VCaP (cell line): ENCODE measurements at regions not wholly inside any gene's neighbourhood (a gene's known extent, or its start where the extent isn't known, plus 50 kb on each side); places are given as distances from the start of the nearest gene placed in this dataset.

Experiments used
- H3K27ac ChIP-seq: fragments of 450-650 bp; 2 replicates; pipeline ENCODE4 v1.5.1; 2017
- TF ChIP-seq, protein P1 (sequence below): fragments of 450-650 bp; conservative IDR thresholded peaks from 2 replicates; pipeline ENCODE4 v1.5.1; 2017; ENCODE audit warnings: mild to moderate bottlenecking, moderate library complexity

DNA sequence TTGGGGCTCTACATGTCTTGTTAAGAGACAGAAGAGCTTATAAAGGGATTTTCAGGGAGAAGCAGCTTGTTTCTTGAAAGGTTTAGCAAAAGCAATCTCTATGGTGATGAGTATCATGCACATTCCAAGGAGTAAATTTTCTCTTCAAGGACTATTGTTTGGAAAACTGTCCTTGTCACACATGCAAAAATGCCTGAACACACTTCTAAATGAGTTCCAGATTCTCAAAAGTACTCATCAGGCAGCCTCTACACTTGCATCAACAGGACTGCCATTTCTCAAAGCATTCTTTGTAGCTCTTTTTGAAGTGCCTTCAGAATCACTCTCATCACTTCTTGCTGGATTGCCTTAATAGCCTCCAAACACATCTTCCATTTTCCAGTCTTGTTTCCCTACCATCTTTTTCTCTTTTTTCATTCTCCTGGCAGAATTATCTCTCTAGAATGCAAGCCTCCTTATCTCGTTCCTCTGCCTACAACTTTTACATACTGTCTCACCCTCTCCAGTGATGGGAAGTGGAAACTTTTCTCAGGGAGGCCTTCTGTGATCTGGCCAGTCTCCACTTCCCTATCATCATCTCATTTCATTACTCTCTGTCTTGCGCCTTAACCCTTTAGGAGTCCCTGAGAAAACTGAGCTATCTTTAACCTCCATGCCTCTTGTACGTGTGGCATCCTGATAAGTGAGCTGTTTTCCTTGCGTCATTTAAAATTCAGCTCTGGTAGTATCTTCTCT is 631.5 kb upstream of the TLE4 start:
- TF ChIP-seq, protein P1, sequence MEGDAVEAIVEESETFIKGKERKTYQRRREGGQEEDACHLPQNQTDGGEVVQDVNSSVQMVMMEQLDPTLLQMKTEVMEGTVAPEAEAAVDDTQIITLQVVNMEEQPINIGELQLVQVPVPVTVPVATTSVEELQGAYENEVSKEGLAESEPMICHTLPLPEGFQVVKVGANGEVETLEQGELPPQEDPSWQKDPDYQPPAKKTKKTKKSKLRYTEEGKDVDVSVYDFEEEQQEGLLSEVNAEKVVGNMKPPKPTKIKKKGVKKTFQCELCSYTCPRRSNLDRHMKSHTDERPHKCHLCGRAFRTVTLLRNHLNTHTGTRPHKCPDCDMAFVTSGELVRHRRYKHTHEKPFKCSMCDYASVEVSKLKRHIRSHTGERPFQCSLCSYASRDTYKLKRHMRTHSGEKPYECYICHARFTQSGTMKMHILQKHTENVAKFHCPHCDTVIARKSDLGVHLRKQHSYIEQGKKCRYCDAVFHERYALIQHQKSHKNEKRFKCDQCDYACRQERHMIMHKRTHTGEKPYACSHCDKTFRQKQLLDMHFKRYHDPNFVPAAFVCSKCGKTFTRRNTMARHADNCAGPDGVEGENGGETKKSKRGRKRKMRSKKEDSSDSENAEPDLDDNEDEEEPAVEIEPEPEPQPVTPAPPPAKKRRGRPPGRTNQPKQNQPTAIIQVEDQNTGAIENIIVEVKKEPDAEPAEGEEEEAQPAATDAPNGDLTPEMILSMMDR, result no peak
- H3K27ac ChIP-seq, result no peak overlapping the region

DNA sequence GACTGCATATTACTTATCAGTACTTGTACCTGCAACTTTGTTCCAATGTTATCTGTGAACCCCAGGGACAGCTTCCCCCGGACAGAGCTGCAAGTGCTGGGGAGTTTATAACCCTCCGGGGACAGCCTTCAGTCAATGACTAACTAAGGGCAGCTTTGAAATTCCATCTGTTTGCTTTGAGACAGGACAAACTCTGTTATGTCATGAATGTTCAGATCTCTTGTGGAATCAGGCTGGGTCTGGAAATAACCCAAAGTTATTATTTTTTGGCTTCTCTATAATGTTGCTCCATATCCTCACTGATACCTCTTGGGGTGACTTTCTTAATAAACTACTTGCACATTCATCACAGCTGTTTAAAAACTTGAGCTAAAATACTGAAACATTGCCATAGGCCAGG is 617.5 kb upstream of the TLE4 start:
- TF ChIP-seq, protein P1, result no peak
- H3K27ac ChIP-seq, result no peak overlapping the region

DNA sequence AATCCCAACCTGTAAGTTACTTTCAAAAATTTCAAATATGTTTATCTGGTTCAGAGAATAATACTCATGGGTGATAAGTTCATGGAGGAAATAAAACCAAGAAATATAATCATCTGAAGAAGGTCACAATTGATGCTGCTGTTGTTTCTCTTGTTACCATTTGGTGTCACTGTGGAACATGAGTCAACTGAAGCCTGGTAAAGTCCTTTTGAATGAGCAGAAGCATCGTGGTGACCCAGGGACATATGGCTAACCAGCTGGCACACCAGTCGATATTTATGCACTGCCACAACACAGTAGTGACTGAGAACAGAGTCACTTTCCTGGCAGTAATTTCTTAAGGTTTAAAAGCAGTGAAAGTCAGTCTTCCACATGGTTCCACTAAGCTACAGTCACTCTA is 612.9 kb upstream of the TLE4 start:
- H3K27ac ChIP-seq, result no peak overlapping the region

DNA sequence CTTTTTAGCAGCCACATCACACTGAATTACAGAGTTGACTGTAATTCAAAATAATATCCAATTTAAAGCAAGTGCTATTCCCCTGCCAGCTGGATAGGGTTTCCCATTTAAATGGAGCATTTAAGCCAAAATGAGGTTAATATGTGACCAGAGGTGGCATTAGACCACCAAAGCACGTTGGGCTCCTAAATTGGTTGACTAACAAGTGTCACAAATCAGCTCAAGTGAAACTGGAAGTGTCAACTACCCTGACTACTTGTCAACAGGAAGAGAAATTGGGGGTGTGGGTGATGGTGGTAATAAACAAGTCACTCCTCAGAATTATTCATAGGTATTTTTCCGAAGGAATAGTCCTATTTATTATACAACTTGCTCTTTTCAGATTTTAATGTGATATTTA is 609.6 kb upstream of the TLE4 start:
- no peak overlapping the region for H3K27ac ChIP-seq
- TF ChIP-seq, protein P1, result no peak

More for the DNA sequence above, 612.9 kb upstream of the TLE4 start:
- TF ChIP-seq, protein P1, result no peak; the same call in 1 of the 2 replicates

DNA sequence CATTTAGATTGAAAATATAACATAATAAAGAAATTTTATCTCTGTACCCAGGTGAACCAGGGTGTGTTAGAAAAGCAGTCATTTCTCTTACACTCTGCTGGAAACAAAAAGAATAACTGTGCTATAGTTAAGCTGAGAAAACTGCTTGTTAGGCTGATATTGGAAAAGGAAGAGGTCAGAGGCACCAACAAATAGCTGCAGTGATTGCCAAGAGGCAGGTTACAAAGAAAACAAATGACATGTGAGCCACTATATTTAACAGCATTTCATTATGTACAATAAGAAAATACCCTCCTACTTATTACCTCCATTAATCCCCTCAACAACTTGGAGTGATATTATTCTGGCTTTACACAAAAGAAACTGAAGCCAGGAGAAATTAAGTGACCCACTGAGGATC is 607.9 kb upstream of the TLE4 start:
- no peak overlapping the region for H3K27ac ChIP-seq
- TF ChIP-seq, protein P1, result no peak

DNA sequence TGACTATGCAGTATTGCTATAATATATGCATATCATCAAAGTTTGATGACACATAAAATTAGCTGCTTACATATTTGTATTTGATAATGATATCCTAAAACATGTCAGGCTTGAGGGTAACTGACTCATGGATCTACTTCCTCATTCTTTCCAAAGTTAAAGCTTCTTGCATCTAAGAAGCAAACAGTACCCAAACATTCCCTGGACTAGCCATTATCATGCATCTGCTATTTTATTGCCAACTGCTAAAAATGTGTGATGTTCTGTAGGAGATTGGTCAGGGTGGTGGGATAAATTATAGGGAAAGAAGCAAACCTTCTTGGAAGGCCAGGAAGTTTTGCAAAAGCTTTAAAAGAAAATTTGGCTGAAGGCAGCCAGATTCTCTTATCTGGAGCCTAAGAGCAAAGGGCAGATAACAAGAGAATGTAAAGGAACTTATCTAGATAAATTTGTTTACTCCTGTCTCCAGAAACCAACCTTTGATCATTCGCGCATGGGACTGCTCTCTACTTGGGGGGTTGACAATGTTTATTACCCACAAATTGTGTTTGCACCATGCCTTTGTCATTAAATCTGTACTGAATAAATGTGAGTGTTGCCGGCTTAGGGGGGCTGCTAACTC is 604.1 kb upstream of the TLE4 start:
- TF ChIP-seq, protein P1, result no peak
- H3K27ac ChIP-seq, result no peak overlapping the region

DNA sequence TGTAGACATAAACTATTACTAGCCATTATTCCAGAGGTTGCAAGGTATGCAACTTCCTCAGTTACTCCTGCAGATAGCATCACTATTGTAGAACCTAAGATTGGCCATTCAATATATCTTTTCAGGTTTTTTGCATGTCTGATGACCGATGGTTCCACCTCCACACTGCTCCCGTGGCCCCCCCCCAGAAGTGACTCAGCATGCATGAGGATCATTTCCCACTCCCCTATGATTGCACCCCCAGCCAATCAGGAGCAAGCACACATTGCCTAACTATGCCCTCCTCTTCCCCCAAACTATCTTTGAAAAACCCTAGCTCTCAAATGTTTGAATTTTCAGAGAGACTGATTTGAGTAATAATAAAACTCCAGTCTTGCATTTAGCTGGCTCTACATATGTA is 601.4 kb upstream of the TLE4 start:
- H3K27ac ChIP-seq, result no peak overlapping the region
- TF ChIP-seq, protein P1, result no peak
